A673 (cell line): ENCODE measurements at regions not wholly inside any gene's neighbourhood (a gene's known extent, or its start where the extent isn't known, plus 50 kb on each side); places are given as distances from the start of the nearest gene placed in this dataset.

Experiments
- CTCF ChIP-seq: fragments of 300-800, 200-600 bp; sonication (generic); conservative IDR thresholded peaks from 2 replicates; pipeline ENCODE4 v1.5.1; 2017; ENCODE audit warnings: low read depth, mild to moderate bottlenecking, antibody characterized with exemption, low read length, moderate library complexity, mixed read lengths
- EZH2 ChIP-seq: fragments of 200-600 bp; sonication (generic); IDR thresholded peaks from 2 replicates; pipeline ENCODE4 v1.6.1; 2017; ENCODE audit warnings: borderline replicate concordance, low read depth, mild to moderate bottlenecking, mixed read lengths, antibody characterized with exemption, low read length; ENCODE audit not compliant: poor library complexity, severe bottlenecking

- TF ChIP-seq CTCF (no peak), EZH2 (no peak)
Observed at GRCh38 chr15:69754313-69754712, 301.7 kb downstream of the RPLP1 start.
